ENCODE measurements at regions not wholly inside any gene's neighbourhood (a gene's known extent, or its start where the extent isn't known, plus 50 kb on each side); places are given as distances from the start of the nearest gene placed in this dataset.

GRCh38 chr3:168844472-168844871 is 748.7 kb upstream of the GOLIM4 start:
- no peak overlapping the region for H3K4me3 Mint-ChIP-seq
- H3K27ac Mint-ChIP-seq = no peak overlapping the region
- TF ChIP-seq, protein P1, sequence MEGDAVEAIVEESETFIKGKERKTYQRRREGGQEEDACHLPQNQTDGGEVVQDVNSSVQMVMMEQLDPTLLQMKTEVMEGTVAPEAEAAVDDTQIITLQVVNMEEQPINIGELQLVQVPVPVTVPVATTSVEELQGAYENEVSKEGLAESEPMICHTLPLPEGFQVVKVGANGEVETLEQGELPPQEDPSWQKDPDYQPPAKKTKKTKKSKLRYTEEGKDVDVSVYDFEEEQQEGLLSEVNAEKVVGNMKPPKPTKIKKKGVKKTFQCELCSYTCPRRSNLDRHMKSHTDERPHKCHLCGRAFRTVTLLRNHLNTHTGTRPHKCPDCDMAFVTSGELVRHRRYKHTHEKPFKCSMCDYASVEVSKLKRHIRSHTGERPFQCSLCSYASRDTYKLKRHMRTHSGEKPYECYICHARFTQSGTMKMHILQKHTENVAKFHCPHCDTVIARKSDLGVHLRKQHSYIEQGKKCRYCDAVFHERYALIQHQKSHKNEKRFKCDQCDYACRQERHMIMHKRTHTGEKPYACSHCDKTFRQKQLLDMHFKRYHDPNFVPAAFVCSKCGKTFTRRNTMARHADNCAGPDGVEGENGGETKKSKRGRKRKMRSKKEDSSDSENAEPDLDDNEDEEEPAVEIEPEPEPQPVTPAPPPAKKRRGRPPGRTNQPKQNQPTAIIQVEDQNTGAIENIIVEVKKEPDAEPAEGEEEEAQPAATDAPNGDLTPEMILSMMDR (IDR thresholded peaks at IDR 0.05; ENCODE audit: unreplicated experiment in 3 of 3) = no peak
- H3K9me3 Mint-ChIP-seq = no peaks in the 10 kb centered on the region
- peaks cover 9% of the 10 kb centered on the region for H3K4me1 Mint-ChIP-seq
- peaks cover 20% of the 10 kb centered on the region for H3K27me3 Mint-ChIP-seq (ENCODE audit: low read depth)
- H3K36me3 Mint-ChIP-seq (ENCODE audit: low read depth) = no peaks in the 10 kb centered on the region

DNA sequence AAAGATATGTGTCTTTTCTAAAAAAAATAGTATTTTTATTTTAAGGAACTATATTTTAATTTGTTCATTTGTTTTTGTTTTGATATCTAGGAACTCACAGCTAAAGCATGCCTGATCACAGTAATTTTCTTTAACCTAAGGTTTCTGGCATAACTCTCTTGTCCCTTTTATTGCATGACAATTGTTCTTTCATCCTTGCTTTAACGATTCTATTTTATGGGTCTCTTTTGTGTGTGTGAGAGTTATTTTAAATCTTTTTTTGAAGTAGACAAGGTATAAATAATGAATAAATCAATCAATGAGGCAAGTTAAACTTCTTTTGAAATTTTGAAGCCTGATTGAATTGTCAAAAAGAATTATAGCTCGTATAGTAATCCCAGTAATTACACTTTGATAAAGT is 747.8 kb upstream of the GOLIM4 start:
- no peaks in the 10 kb centered on the region for H3K9me3 Mint-ChIP-seq
- no peak overlapping the region for H3K4me3 Mint-ChIP-seq
- peaks cover 16% of the 10 kb centered on the region for H3K4me1 Mint-ChIP-seq
- peaks cover 20% of the 10 kb centered on the region for H3K27me3 Mint-ChIP-seq (ENCODE audit: low read depth)
- no peaks in the 10 kb centered on the region for H3K36me3 Mint-ChIP-seq (ENCODE audit: low read depth)
- H3K27ac Mint-ChIP-seq = no peak overlapping the region
- TF ChIP-seq, protein P1 (IDR thresholded peaks at IDR 0.05; ENCODE audit: unreplicated experiment in 3 of 3) = no peak

GRCh38 chr3:168839653-168840052 is 743.9 kb upstream of the GOLIM4 start:
- H3K9me3 Mint-ChIP-seq = no peaks in the 10 kb centered on the region
- H3K4me1 Mint-ChIP-seq = peaks cover 9% of the 10 kb centered on the region
- peaks cover 2% of the 10 kb centered on the region for H3K27me3 Mint-ChIP-seq (ENCODE audit: low read depth)
- no peaks in the 10 kb centered on the region for H3K36me3 Mint-ChIP-seq (ENCODE audit: low read depth)
- TF ChIP-seq, protein P1 (IDR thresholded peaks at IDR 0.05; ENCODE audit: unreplicated experiment in 3 of 3) = no peak
- H3K4me3 Mint-ChIP-seq = no peak overlapping the region
- no peak overlapping the region for H3K27ac Mint-ChIP-seq

DNA sequence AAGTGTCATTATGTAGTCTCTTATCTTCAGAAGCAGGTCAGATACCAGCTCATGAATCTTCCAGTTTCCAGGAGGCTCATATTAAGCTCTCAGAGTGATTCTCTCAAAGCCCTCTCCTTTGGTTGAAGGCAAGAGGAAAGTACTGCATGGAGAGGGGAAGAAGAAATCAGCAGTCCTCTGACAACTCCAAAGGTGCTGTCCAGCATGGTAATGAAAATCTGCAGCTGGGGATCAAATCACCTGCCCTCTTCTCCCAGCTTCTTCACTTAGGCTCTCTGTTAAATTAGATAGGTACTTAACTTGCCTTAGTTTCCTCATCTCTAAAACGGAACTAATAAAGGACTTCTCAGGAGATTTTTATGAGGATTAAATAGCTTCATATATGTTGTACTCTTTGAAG is 738.8 kb upstream of the GOLIM4 start:
- H3K36me3 Mint-ChIP-seq (ENCODE audit: low read depth) = peaks cover 14% of the 10 kb centered on the region
- peaks cover 3% of the 10 kb centered on the region for H3K9me3 Mint-ChIP-seq
- peaks cover 3% of the 10 kb centered on the region for H3K27me3 Mint-ChIP-seq (ENCODE audit: low read depth)
- H3K27ac Mint-ChIP-seq = no peak overlapping the region
- no peak overlapping the region for H3K4me3 Mint-ChIP-seq
- H3K4me1 Mint-ChIP-seq = peaks cover 9% of the 10 kb centered on the region
- TF ChIP-seq, protein P1 (IDR thresholded peaks at IDR 0.05; ENCODE audit: unreplicated experiment in 3 of 3) = no peak

- peaks cover 3% of the 10 kb centered on the region for H3K27me3 Mint-ChIP-seq (ENCODE audit: low read depth)
- TF ChIP-seq, protein P1 (IDR thresholded peaks at IDR 0.05; ENCODE audit: unreplicated experiment in 3 of 3) = no peak
- peaks cover 3% of the 10 kb centered on the region for H3K9me3 Mint-ChIP-seq
Observed at GRCh38 chr3:168828943-168829342, 733.2 kb upstream of the GOLIM4 start.

GRCh38 chr3:168828536-168828935 is 732.8 kb upstream of the GOLIM4 start:
- peaks cover 2% of the 10 kb centered on the region for H3K9me3 Mint-ChIP-seq
- peaks cover 6% of the 10 kb centered on the region for H3K36me3 Mint-ChIP-seq (ENCODE audit: low read depth)
- H3K4me3 Mint-ChIP-seq = no peak overlapping the region
- H3K27me3 Mint-ChIP-seq (ENCODE audit: low read depth) = peaks cover 3% of the 10 kb centered on the region
- H3K27ac Mint-ChIP-seq = no peak overlapping the region
- H3K4me1 Mint-ChIP-seq = peaks cover 7% of the 10 kb centered on the region
- TF ChIP-seq, protein P1 (IDR thresholded peaks at IDR 0.05; ENCODE audit: unreplicated experiment in 3 of 3) = no peak

More at GRCh38 chr3:168828943-168829342, 733.2 kb upstream of the GOLIM4 start:
- no peak overlapping the region for H3K4me3 Mint-ChIP-seq
- peaks cover 10% of the 10 kb centered on the region for H3K36me3 Mint-ChIP-seq (ENCODE audit: low read depth)
- no peak overlapping the region for H3K27ac Mint-ChIP-seq
- peaks cover 7% of the 10 kb centered on the region for H3K4me1 Mint-ChIP-seq

Data from nephron (organoid).